ENCODE measurements at regions not wholly inside any gene's neighbourhood (a gene's known extent, or its start where the extent isn't known, plus 50 kb on each side); places are given as distances from the start of the nearest gene placed in this dataset.
"Not testable (repeated sequence)": the region's sequence is repeated elsewhere in the genome, so short reads cannot be mapped to it uniquely, and the experiment has no call there.

DNA sequence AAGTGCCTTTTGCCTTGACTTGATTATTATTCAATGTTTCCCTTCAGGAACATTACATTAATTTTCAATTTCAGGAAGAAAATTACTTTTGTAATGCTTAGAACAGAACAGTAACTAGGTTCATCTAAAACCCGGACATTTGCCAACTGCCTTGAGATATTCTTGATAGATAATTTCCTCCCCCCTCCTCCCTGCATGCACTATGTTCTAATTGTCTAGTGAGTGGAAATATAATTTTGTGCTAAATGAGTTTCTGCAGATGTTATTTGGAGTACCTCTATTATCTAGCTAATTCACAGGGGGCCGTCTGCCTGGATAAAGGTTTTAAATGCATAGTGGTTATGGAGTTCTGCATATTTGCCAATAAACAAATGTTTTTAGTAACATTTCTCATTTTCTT lies 200.3 kb upstream of the SLC39A10 start:
- no peak for DNase-seq

GRCh38 chr2:195451160-195451559 lies 205.9 kb upstream of the SLC39A10 start:
- DNase-seq = no peak

DNA sequence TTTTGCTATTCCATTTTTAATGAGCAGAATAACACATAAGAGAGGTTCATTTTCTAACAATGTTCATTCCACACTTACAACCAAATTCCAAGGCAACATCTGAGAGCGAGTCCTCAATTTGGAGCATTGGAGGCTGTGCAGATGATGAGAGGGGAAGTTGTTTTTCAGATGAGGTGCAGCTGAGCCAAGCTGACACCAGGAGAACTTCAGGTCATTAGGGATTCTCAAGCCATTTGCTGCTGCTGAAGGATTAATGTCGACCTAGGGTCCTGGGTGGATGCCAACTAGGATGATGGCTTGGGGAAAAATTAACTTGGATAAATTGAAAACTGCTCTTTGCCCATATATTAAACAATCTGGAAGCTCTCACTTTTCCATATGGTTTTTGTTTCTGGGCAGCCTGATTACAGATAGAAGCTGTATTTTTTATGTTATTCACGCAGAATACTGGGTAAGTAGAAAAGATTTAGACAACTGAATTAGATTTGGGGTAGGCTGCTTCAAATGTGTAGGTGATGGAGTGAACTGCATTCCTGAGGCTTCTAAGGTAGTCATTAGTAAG lies 206.4 kb upstream of the SLC39A10 start:
- no peak for DNase-seq

- DNase-seq = no peak
Observed at GRCh38 chr2:195447323-195447975, 209.6 kb upstream of the SLC39A10 start.

GRCh38 chr2:195445639-195446038 lies 211.4 kb upstream of the SLC39A10 start:
- DNase-seq = no peak

- DNase-seq = no peak
Observed at GRCh38 chr2:195443926-195444325, 213.1 kb upstream of the SLC39A10 start.

- no peak for DNase-seq
Observed at GRCh38 chr2:195442458-195443175, 214.4 kb upstream of the SLC39A10 start.

DNA sequence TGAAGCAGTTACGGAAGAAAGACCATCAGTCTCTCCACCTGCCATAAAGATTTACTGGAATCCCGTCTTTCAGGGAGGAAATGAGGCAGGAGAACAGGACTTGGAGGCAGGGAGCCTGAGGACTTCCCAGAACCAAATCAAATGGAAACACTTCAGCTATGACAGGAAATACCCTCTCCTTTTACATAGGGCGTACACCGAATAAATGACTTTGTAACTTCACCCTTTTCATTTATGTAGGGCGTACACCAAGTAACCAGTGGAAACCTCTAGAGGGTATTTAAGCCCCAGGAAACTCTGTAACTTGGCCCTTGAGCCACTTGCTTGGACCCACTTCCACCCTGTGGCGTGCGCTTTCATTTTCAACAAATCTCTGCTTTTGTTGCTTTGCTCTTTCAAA lies 218.3 kb upstream of the SLC39A10 start:
- DNase-seq = no peak

- no peak for DNase-seq
Observed at GRCh38 chr2:195437521-195437920, 219.5 kb upstream of the SLC39A10 start.

- no peak for DNase-seq
Observed at GRCh38 chr2:195434346-195434745, 222.7 kb upstream of the SLC39A10 start.

GRCh38 chr2:195433729-195434128 lies 223.3 kb upstream of the SLC39A10 start:
- DNase-seq = not testable (repeated sequence)

GRCh38 chr2:195428673-195429072 lies 228.4 kb upstream of the SLC39A10 start:
- DNase-seq = no peak

- DNase-seq = no peak
Observed at GRCh38 chr2:195425328-195425727, 231.7 kb upstream of the SLC39A10 start.

GRCh38 chr2:195419033-195419432 lies 238.0 kb upstream of the SLC39A10 start:
- no peak for DNase-seq

GRCh38 chr2:195414537-195415100 lies 242.4 kb upstream of the SLC39A10 start:
- no peak for DNase-seq

- no peak for DNase-seq
Observed at GRCh38 chr2:195413944-195414343, 243.1 kb upstream of the SLC39A10 start.

DNA sequence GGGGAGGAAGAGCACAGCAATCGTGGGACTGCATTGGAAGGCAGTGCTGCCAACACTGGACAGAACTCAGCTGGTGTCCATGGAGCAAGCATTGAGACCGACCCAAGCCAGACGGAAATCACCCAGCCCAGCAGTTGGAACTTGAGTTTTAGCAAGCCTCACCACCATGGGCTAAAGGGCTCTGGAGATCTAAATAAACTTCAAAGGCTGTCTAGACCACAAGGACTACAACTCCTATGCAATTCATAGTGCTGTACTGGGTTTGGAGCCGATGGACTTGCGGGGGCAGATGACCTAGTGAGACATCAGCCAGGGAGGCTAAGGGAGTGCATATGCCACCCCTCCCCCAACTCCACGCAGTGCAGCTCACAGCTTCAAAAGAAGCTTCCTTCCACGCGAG lies 243.6 kb upstream of the SLC39A10 start:
- DNase-seq = no peak

DNA sequence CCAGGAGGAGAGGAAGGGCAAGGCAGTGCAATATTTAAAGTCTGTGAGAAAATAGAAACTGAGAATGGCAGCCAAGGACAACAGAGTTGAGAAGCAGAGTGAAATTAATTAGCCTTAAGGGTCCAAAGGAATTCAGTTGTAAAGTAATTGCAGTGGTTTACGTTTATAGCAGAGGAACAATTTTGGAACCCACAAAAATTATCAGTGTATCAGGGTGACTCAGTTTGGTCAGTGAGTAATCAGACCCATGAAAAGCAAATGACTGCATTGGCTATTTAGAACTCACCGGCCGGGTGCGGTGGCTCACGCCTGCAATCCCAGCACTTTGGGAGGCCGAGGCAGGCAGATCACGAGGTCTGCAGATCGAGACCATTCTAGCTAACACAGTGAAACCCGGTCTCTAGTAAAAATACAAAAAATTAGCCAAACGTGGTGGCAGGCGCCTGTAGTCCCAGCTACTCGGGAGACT lies 245.8 kb upstream of the SLC39A10 start:
- no peak for DNase-seq

- DNase-seq = no peak
Observed at GRCh38 chr2:195410074-195410671, 246.9 kb upstream of the SLC39A10 start.

GRCh38 chr2:195408811-195409210 lies 248.2 kb upstream of the SLC39A10 start:
- DNase-seq = no peak

- no peak for DNase-seq
Observed at GRCh38 chr2:195408196-195408595, 248.8 kb upstream of the SLC39A10 start.

DNA sequence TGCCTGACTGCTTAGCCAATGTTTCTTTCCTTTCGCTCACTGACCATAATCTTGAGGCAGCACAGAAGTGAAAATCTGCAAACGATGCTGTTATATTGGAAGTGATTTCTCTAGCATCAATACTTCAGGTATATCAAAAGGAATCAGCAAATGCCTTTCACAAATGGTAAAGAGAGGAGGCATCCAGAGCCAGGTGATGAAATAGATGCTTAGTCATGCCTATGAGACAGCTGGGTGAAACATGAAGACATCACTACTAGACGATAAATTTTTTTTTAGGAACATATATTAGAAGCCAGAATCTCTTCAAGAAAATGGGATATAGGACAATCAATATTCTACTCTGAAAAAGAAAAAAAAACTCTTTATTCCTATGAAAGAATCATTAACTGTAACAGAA lies 249.2 kb upstream of the SLC39A10 start:
- no peak for DNase-seq

DNA sequence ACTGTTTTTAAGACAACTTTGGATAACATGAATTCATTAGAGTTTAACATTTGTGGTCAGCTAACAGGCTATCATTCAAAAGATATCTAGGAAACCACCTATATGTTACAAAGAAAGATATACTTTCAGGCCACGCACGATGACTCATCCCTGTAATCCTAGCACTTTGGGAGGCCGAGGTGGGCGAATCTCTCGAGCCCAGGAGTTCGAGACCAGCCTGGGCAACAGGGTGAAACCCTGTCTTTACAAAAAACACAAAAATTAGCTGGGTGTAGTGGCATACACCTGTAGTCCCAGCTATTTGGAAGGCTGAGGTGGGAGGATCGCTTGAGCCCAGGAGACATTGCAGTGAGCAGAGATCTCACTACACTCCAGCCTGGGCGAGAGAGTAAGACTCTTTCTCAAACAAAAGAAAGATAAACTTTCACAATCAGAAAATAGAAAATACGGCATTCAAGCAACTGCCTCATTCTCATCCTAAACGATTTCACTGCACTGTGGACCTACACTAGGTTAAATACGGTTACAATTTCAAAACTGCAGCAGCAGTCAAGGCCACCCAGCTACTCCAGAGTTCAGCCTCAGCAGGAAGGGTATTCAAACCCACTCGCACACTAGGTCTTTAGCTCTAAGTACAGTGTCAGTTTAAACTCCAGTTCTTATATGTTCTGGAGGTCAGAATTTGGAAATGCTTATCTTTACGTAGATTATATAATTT lies 250.0 kb upstream of the SLC39A10 start:
- no peak for DNase-seq

All from CD4-positive, alpha-beta T cell treated with Interleukin-6 for 4 hours (primary cell).